ENCODE measurements at regions not wholly inside any gene's neighbourhood (a gene's known extent, or its start where the extent isn't known, plus 50 kb on each side); places are given as distances from the start of the nearest gene placed in this dataset.

GRCh38 chr9:85292261-85292660 is 449.5 kb downstream of the AGTPBP1 start:
- no peak for DNase-seq (ENCODE audit: low read depth, low spot score)
- in situ Hi-C loops (cut with HindIII; ENCODE audit: low pct_unique_long_range_greater_than_20kb, low sequenced_read_pairs) = no loop called here

- in situ Hi-C loops (cut with HindIII; ENCODE audit: low pct_unique_long_range_greater_than_20kb, low sequenced_read_pairs) = no loop called here
- no peak for DNase-seq (ENCODE audit: low read depth, low spot score)
Observed at GRCh38 chr9:85291266-85291665, 450.5 kb downstream of the AGTPBP1 start.

- DNase-seq (ENCODE audit: low read depth, low spot score) = no peak
- in situ Hi-C loops (cut with HindIII; ENCODE audit: low pct_unique_long_range_greater_than_20kb, low sequenced_read_pairs) = no loop called here
Observed at GRCh38 chr9:85290019-85290418, 451.7 kb downstream of the AGTPBP1 start.

GRCh38 chr9:85289142-85289541 is 452.6 kb downstream of the AGTPBP1 start:
- in situ Hi-C loops (cut with HindIII; ENCODE audit: low pct_unique_long_range_greater_than_20kb, low sequenced_read_pairs) = no loop called here
- DNase-seq (ENCODE audit: low read depth, low spot score) = no peak

GRCh38 chr9:85283421-85283820 is 458.3 kb downstream of the AGTPBP1 start:
- no peak for DNase-seq (ENCODE audit: low read depth, low spot score)
- in situ Hi-C loops (cut with HindIII; ENCODE audit: low pct_unique_long_range_greater_than_20kb, low sequenced_read_pairs) = no loop called here

- in situ Hi-C loops (cut with HindIII; ENCODE audit: low pct_unique_long_range_greater_than_20kb, low sequenced_read_pairs) = no loop called here
- no peak for DNase-seq (ENCODE audit: low read depth, low spot score)
Observed at GRCh38 chr9:85278769-85279168, 463.0 kb downstream of the AGTPBP1 start.

GRCh38 chr9:85276741-85277140 is 465.0 kb downstream of the AGTPBP1 start:
- in situ Hi-C loops (cut with HindIII; ENCODE audit: low pct_unique_long_range_greater_than_20kb, low sequenced_read_pairs) = no loop called here
- DNase-seq (ENCODE audit: low read depth, low spot score) = peak; percentile 58

GRCh38 chr9:85269811-85270210 is 471.9 kb downstream of the AGTPBP1 start:
- no peak for DNase-seq (ENCODE audit: low read depth, low spot score)
- in situ Hi-C loops (cut with HindIII; ENCODE audit: low pct_unique_long_range_greater_than_20kb, low sequenced_read_pairs) = no loop called here

- in situ Hi-C loops (cut with HindIII; ENCODE audit: low pct_unique_long_range_greater_than_20kb, low sequenced_read_pairs) = no loop called here
Observed at GRCh38 chr9:85268131-85268530, 473.6 kb downstream of the AGTPBP1 start.

GRCh38 chr9:85264695-85265094 is 477.1 kb downstream of the AGTPBP1 start:
- DNase-seq (ENCODE audit: low read depth, low spot score) = no peak
- in situ Hi-C loops (cut with HindIII; ENCODE audit: low pct_unique_long_range_greater_than_20kb, low sequenced_read_pairs) = no loop called here

More at GRCh38 chr9:85268131-85268530, 473.6 kb downstream of the AGTPBP1 start:
- DNase-seq (ENCODE audit: low read depth, low spot score) = no peak

- no peak for DNase-seq (ENCODE audit: low read depth, low spot score)
- in situ Hi-C loops (cut with HindIII; ENCODE audit: low pct_unique_long_range_greater_than_20kb, low sequenced_read_pairs) = no loop called here
Observed at GRCh38 chr9:85263288-85263687, 478.5 kb downstream of the AGTPBP1 start.

- peak; percentile 6 for DNase-seq (ENCODE audit: low read depth, low spot score)
- in situ Hi-C loops (cut with HindIII; ENCODE audit: low pct_unique_long_range_greater_than_20kb, low sequenced_read_pairs) = no loop called here
Observed at GRCh38 chr9:85262333-85262732, 479.4 kb downstream of the AGTPBP1 start.

GRCh38 chr9:85260275-85260845 is 481.4 kb downstream of the AGTPBP1 start:
- no peak for DNase-seq (ENCODE audit: low read depth, low spot score)
- in situ Hi-C loops (cut with HindIII; ENCODE audit: low pct_unique_long_range_greater_than_20kb, low sequenced_read_pairs) = no loop called here

- DNase-seq (ENCODE audit: low read depth, low spot score) = peak; percentile 90
- in situ Hi-C loops (cut with HindIII; ENCODE audit: low pct_unique_long_range_greater_than_20kb, low sequenced_read_pairs) = no loop called here
Observed at GRCh38 chr9:85258823-85259370, 482.9 kb downstream of the AGTPBP1 start.

- no peak for DNase-seq (ENCODE audit: low read depth, low spot score)
- in situ Hi-C loops (cut with HindIII; ENCODE audit: low pct_unique_long_range_greater_than_20kb, low sequenced_read_pairs) = no loop called here
Observed at GRCh38 chr9:85258236-85258635, 483.5 kb downstream of the AGTPBP1 start.

GRCh38 chr9:85249313-85249621 is 492.5 kb downstream of the AGTPBP1 start:
- in situ Hi-C loops (cut with HindIII; ENCODE audit: low pct_unique_long_range_greater_than_20kb, low sequenced_read_pairs) = no loop called here
- no peak for DNase-seq (ENCODE audit: low read depth, low spot score)

GRCh38 chr9:85248514-85249312 is 493.0 kb downstream of the AGTPBP1 start:
- peak; percentile 37 for DNase-seq (ENCODE audit: low read depth, low spot score)
- in situ Hi-C loops (cut with HindIII; ENCODE audit: low pct_unique_long_range_greater_than_20kb, low sequenced_read_pairs) = no loop called here

GRCh38 chr9:85246541-85246940 is 495.2 kb downstream of the AGTPBP1 start:
- in situ Hi-C loops (cut with HindIII; ENCODE audit: low pct_unique_long_range_greater_than_20kb, low sequenced_read_pairs) = no loop called here
- no peak for DNase-seq (ENCODE audit: low read depth, low spot score)

- in situ Hi-C loops (cut with HindIII; ENCODE audit: low pct_unique_long_range_greater_than_20kb, low sequenced_read_pairs) = no loop called here
- no peak for DNase-seq (ENCODE audit: low read depth, low spot score)
Observed at GRCh38 chr9:85244856-85245255, 496.9 kb downstream of the AGTPBP1 start.

Measured in SK-MEL-5 (cell line).